ENCODE measurements at regions not wholly inside any gene's neighbourhood (a gene's known extent, or its start where the extent isn't known, plus 50 kb on each side); places are given as distances from the start of the nearest gene placed in this dataset.

GRCh38 chr12:130098301-130099005 is 63.8 kb upstream of the FZD10 start:
- TF ChIP-seq CTCF (IDR thresholded peaks at IDR 0.05; ENCODE audit: unreplicated experiment): no peak
- Mint-ChIP-seq H3K4me1 (ENCODE audit: insufficient read depth, unreplicated experiment) (peaks cover 9% of the 10 kb centered on the region), H3K4me3 (ENCODE audit: unreplicated experiment) (no peak overlapping the region), H3K9me3 (ENCODE audit: unreplicated experiment) (no peaks in the 10 kb centered on the region), H3K27me3 (ENCODE audit: insufficient read depth, unreplicated experiment) (no peaks in the 10 kb centered on the region), H3K27ac (ENCODE audit: low read depth, unreplicated experiment) (peak overlapping the region; percentile 83), H3K36me3 (ENCODE audit: insufficient read depth, unreplicated experiment) (no peaks in the 10 kb centered on the region)
- intact Hi-C loops (cut with micrococcal nuclease): no loop called here
- ChIA-PET CTCF (interaction anchor here (0.6 to 1.6 kb wide), 4 partner anchors 51 to 66 kb away, joined by 3 to 4 read pairs (median 3); no protein-coding TSS in a partner anchor), POLR2A (interaction anchor here (0.7 to 2.0 kb wide), 8 partner anchors 16 to 44 kb away, joined by 3 to 14 read pairs (median 4); no protein-coding TSS in a partner anchor)
- BruUV-seq (replicated peaks): no TSS peak
- DNase-seq (ENCODE audit: unreplicated experiment): no peak

- Mint-ChIP-seq H3K4me1 (ENCODE audit: insufficient read depth, unreplicated experiment) (peaks cover 9% of the 10 kb centered on the region), H3K27ac (ENCODE audit: low read depth, unreplicated experiment) (peak overlapping the region; percentile 46), H3K36me3 (ENCODE audit: insufficient read depth, unreplicated experiment) (no peaks in the 10 kb centered on the region), H3K27me3 (ENCODE audit: insufficient read depth, unreplicated experiment) (no peaks in the 10 kb centered on the region), H3K9me3 (ENCODE audit: unreplicated experiment) (no peaks in the 10 kb centered on the region), H3K4me3 (ENCODE audit: unreplicated experiment) (no peak overlapping the region)
- no TSS peak for BruUV-seq (replicated peaks)
- CTCF ChIA-PET: interaction anchor here (1.6 kb wide), 1 partner anchor 23 kb away, joined by 3 read pairs; no protein-coding TSS in a partner anchor
- intact Hi-C loops (cut with micrococcal nuclease): no loop called here
- POLR2A ChIA-PET: interaction anchor here (0.6 to 1.2 kb wide), 2 partner anchors 36 to 332 kb away, joined by 3 to 4 read pairs; no protein-coding TSS in a partner anchor
- no peak for TF ChIP-seq CTCF (IDR thresholded peaks at IDR 0.05; ENCODE audit: unreplicated experiment)
- no peak for DNase-seq (ENCODE audit: unreplicated experiment)
Measured at GRCh38 chr12:130100634-130101362, 61.5 kb upstream of the FZD10 start.

GRCh38 chr12:130101370-130101769 is 60.9 kb upstream of the FZD10 start:
- Mint-ChIP-seq H3K4me3 (ENCODE audit: unreplicated experiment) (no peak overlapping the region), H3K27ac (ENCODE audit: low read depth, unreplicated experiment) (peak overlapping the region; percentile 46), H3K27me3 (ENCODE audit: insufficient read depth, unreplicated experiment) (no peaks in the 10 kb centered on the region), H3K4me1 (ENCODE audit: insufficient read depth, unreplicated experiment) (peaks cover 9% of the 10 kb centered on the region), H3K9me3 (ENCODE audit: unreplicated experiment) (no peaks in the 10 kb centered on the region), H3K36me3 (ENCODE audit: insufficient read depth, unreplicated experiment) (no peaks in the 10 kb centered on the region)
- POLR2A ChIA-PET: interaction anchor here (1.2 kb wide), 1 partner anchor 36 kb away, joined by 3 read pairs; no protein-coding TSS in a partner anchor
- intact Hi-C loops (cut with micrococcal nuclease): no loop called here
- TF ChIP-seq CTCF (IDR thresholded peaks at IDR 0.05; ENCODE audit: unreplicated experiment): no peak
- DNase-seq (ENCODE audit: unreplicated experiment): no peak
- CTCF ChIA-PET: no interaction called here
- no TSS peak for BruUV-seq (replicated peaks)

GRCh38 chr12:130102266-130102665 is 60.0 kb upstream of the FZD10 start:
- Mint-ChIP-seq H3K4me3 (ENCODE audit: unreplicated experiment) (no peak overlapping the region), H3K9me3 (ENCODE audit: unreplicated experiment) (no peaks in the 10 kb centered on the region), H3K27me3 (ENCODE audit: insufficient read depth, unreplicated experiment) (no peaks in the 10 kb centered on the region), H3K27ac (ENCODE audit: low read depth, unreplicated experiment) (no peak overlapping the region), H3K4me1 (ENCODE audit: insufficient read depth, unreplicated experiment) (peaks cover 9% of the 10 kb centered on the region), H3K36me3 (ENCODE audit: insufficient read depth, unreplicated experiment) (no peaks in the 10 kb centered on the region)
- CTCF ChIA-PET: no interaction called here
- DNase-seq (ENCODE audit: unreplicated experiment): no peak
- TF ChIP-seq CTCF (IDR thresholded peaks at IDR 0.05; ENCODE audit: unreplicated experiment): no peak
- POLR2A ChIA-PET: no interaction called here
- intact Hi-C loops (cut with micrococcal nuclease): no loop called here
- BruUV-seq (replicated peaks): no TSS peak
